GM06990 (cell line): ENCODE measurements at regions not wholly inside any gene's neighbourhood (a gene's known extent, or its start where the extent isn't known, plus 50 kb on each side); places are given as distances from the start of the nearest gene placed in this dataset.

Experiments
- DNase-seq: peaks from one replicate; pipeline ENCODE4 v3.0.0-alpha.2; 2011; ENCODE audit not compliant: insufficient read length; ENCODE audit errors: extremely low read depth
- H3K27me3 ChIP-seq: replicated peaks from 2 replicates; pipeline ENCODE4 v1.6.0; 2011; ENCODE audit warnings: low read length; ENCODE audit not compliant: control insufficient read depth, insufficient read depth
- H3K36me3 ChIP-seq: 2 replicates; pipeline ENCODE4 v1.5.1; 2011; ENCODE audit warnings: low read length; ENCODE audit not compliant: control insufficient read depth, insufficient read depth
- H3K4me3 ChIP-seq: replicated peaks from 2 replicates; pipeline ENCODE4 v1.5.1; 2011; ENCODE audit warnings: low read depth, mild to moderate bottlenecking, control low read depth, low read length
- TF ChIP-seq, protein P1 (sequence below): IDR thresholded peaks from 2 replicates; pipeline ENCODE4 v1.5.1; 2011; ENCODE audit warnings: low read length, control low read depth, mild to moderate bottlenecking, inconsistent platforms; ENCODE audit not compliant: insufficient read depth, poor library complexity, severe bottlenecking

DNA sequence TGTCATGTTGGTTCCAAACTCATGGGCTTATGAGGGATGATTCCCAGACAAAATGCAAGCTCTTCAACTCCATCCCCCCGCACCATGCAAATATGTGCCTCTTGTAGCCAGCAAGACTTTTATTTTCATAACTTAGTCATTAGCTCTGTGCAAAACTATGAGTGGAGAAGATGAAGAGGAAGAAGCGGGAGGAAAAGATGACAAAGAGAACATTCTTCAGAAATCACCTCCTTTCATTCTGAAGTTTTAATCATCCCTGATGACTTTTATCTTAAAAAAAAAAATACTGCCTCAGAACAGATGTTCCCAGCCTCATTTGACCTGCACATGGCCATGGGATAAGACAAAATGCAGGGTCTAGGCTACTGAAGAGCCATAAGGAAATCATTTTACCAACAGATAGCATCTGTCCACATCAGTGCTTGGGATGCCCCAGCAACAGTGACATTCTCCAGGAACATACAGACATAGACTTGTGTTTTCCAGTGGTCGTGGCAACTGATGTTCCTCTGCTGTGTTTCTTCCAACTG lies 145.5 kb downstream of the WNT5A start:
- no peak for DNase-seq
- Histone ChIP-seq H3K4me3 (no peak overlapping the region), H3K36me3 (no peaks in the 10 kb centered on the region), H3K27me3 (no peaks in the 10 kb centered on the region; the same call in 1 of the 2 replicates)
- TF ChIP-seq, protein P1, sequence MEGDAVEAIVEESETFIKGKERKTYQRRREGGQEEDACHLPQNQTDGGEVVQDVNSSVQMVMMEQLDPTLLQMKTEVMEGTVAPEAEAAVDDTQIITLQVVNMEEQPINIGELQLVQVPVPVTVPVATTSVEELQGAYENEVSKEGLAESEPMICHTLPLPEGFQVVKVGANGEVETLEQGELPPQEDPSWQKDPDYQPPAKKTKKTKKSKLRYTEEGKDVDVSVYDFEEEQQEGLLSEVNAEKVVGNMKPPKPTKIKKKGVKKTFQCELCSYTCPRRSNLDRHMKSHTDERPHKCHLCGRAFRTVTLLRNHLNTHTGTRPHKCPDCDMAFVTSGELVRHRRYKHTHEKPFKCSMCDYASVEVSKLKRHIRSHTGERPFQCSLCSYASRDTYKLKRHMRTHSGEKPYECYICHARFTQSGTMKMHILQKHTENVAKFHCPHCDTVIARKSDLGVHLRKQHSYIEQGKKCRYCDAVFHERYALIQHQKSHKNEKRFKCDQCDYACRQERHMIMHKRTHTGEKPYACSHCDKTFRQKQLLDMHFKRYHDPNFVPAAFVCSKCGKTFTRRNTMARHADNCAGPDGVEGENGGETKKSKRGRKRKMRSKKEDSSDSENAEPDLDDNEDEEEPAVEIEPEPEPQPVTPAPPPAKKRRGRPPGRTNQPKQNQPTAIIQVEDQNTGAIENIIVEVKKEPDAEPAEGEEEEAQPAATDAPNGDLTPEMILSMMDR: no peak

DNA sequence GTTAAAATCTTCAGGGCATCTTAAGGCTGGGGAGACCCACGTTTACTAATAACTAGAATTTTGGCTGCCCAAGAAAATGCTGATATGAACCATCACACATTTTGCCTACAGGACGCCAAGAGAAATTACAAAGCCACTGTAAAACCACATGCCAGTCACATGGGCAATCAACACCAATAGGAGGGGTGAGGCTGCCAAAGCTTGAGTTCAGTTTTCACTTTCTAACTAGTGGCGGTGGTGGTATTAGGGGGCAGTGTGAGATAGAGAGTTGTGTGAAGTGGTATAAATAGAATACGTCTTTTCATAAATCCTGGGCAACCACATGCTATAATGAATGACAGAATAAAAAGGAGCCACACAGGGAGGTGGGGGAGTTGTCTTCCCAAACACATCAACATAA lies 147.3 kb downstream of the WNT5A start:
- H3K36me3 ChIP-seq: no peaks in the 10 kb centered on the region
- no peaks in the 10 kb centered on the region; the same call in 1 of the 2 replicates for H3K27me3 ChIP-seq
- no peak for DNase-seq
- TF ChIP-seq, protein P1: no peak
- no peak overlapping the region for H3K4me3 ChIP-seq

DNA sequence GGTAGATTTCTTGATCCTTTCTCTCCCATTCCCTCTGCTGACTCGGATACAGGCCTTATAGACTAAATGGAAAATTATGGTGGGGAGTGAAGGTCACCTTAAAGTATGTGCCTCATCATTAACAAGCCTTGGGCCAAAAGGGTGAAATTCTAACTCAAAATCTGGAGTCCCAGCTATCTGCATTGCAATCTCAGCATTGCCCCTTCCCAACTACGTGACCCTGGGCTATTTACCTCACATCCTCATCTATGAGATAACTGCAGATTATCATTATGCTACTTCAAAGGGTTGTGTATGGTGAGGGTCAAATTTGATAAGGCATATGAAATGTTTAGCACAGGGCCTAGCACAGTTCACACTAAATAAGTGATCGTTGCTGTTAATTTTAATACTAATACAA lies 147.7 kb downstream of the WNT5A start:
- Histone ChIP-seq H3K36me3 (no peaks in the 10 kb centered on the region), H3K27me3 (no peaks in the 10 kb centered on the region; the same call in 1 of the 2 replicates), H3K4me3 (no peak overlapping the region)
- no peak for DNase-seq
- TF ChIP-seq, protein P1: no peak

DNA sequence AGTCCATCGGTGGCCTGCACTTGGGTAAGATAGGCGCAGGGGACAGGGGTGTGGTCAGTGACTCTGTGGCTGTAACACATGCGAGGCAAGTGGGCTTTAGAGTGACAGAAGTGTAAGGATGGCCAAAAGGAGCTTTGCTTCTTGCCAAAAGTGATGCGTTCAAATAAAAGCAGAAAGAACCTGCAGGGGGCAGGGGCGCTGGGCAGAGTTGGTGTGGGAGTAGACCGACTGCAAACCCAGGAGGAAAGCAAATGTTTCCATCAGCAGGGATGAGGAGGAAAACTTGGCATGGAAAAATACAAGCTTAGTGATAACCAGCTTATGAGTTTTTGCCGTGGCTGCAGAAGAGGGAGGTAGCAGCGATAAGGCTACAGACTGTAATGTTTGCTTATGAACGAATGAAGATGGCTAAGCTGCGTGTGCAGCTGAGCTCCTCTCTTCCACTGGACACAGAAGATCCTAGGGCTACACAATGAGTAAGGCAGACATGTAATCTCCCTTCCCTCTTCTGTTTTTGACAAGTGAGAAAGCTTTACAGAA lies 149.4 kb downstream of the WNT5A start:
- Histone ChIP-seq H3K36me3 (no peaks in the 10 kb centered on the region), H3K4me3 (no peak overlapping the region), H3K27me3 (no peaks in the 10 kb centered on the region; the same call in 1 of the 2 replicates)
- TF ChIP-seq, protein P1: no peak
- DNase-seq: no peak

DNA sequence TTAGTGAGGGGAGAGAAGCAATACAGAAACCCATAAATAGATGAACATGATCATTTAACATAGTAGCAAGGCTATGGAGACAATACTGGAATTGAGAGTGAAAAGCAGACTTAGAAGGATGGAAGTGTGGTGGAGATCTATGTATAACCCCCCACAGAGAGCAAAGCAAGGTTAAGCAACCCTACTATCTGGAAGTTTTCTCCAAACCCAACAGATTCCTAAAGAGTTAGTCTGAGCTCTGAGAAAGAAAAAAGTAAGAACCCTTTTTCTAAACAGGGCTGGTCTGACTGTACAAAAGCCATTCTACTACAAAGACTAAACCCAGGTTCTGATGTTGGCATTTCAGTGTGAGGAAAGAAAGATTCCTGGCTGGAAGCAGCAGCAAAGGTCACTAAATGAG lies 153.2 kb downstream of the WNT5A start:
- Histone ChIP-seq H3K27me3 (no peaks in the 10 kb centered on the region; the same call in 1 of the 2 replicates), H3K4me3 (no peak overlapping the region), H3K36me3 (no peaks in the 10 kb centered on the region)
- no peak for DNase-seq
- TF ChIP-seq, protein P1: no peak
